K562 (cell line): ENCODE measurements at regions not wholly inside any gene's neighbourhood (a gene's known extent, or its start where the extent isn't known, plus 50 kb on each side); places are given as distances from the start of the nearest gene placed in this dataset.

Experiments used
- ATAC-seq: fragments of 200-7000 bp; cut with Tn5 transposase; 3 replicates; pipeline ENCODE4 v1.9.1; 2020; ENCODE audit warnings: moderate library complexity
- BruUV-seq: library from RNA; stranded (reverse); fragments of 400-500 nt; replicated peaks from 2 replicates; lab custom pipeline; 2021; lab: Mats Ljungman, UMichigan
- CTCF ChIA-PET: fragments of 300-600 bp; formaldehyde crosslinking; extraction: SDS; loops from one replicate; lab custom pipeline; 2021; ENCODE audit warnings: low intra/inter-chr PET ratio; lab: Yijun Ruan, JAX
- POLR2A ChIA-PET: fragments of 300-600, 350-650 bp; sonication (Branson Sonifier 250); formaldehyde crosslinking; extraction: SDS; loops from one replicate; lab custom pipeline; 2021; ENCODE audit warnings: antibody characterized with exemption, inconsistent platforms; lab: Yijun Ruan, JAX
- DNase-seq, 4 experiments: peaks; one replicate each; pipeline versions ENCODE4 v3.0.0 to v3.0.0-alpha.2; 2011 to 2018; ENCODE audit warnings: low spot score in 3 of 4, mixed read lengths in 3 of 4; ENCODE audit errors: extremely low read depth in 1 of 4
- FAIRE-seq: peaks from 2 replicates; lab custom pipeline; 2011; peaks lifted over from hg19 to GRCh38; lab: Jason Lieb, UNC
- H2AFZ ChIP-seq: 2 replicates; pipeline ENCODE4 v1.6.0; 2011; ENCODE audit warnings: low read depth, low read length, control low read depth, inconsistent platforms
- H3K27ac ChIP-seq: fragments of 200-600 bp; 3 replicates; pipeline ENCODE4 v1.8.0; 2011; ENCODE audit warnings: low read depth, mild to moderate bottlenecking, control low read depth, inconsistent platforms, low read length, moderate library complexity, mixed read lengths; ENCODE audit errors: extremely low read depth
- H3K27me3 ChIP-seq, 2 experiments: fragments of 300-600 bp in 1 of 2; 2 replicates in 1 of 2; 3 replicates in 1 of 2; pipeline versions ENCODE4 v1.6.0 to v1.8.0; 2011; ENCODE audit warnings: inconsistent platforms in 2 of 2, low read length in 2 of 2, mild to moderate bottlenecking in 1 of 2, mixed read lengths in 1 of 2, moderate library complexity in 1 of 2; ENCODE audit not compliant: control insufficient read depth in 2 of 2, insufficient read depth in 2 of 2
- H3K36me3 ChIP-seq: fragments of 300-600 bp; 3 replicates; pipeline ENCODE4 v1.8.0; 2011; ENCODE audit warnings: mild to moderate bottlenecking, low read length, inconsistent platforms; ENCODE audit not compliant: control insufficient read depth, insufficient read depth
- H3K4me1 ChIP-seq, 2 experiments: fragments of 200-600 bp in 1 of 2; replicated peaks in 1 of 2; 2 replicates in 1 of 2; 3 replicates in 1 of 2; pipeline versions ENCODE4 v1.5.1 to v1.8.0; 2011; ENCODE audit warnings: inconsistent platforms in 2 of 2, low read length in 2 of 2, mild to moderate bottlenecking in 1 of 2, mixed read lengths in 1 of 2, moderate library complexity in 1 of 2; ENCODE audit not compliant: control insufficient read depth in 2 of 2, insufficient read depth in 2 of 2
- H3K4me2 ChIP-seq: 2 replicates; pipeline ENCODE4 v1.6.1; 2011; ENCODE audit warnings: low read length, control low read depth, inconsistent platforms, mixed read lengths; ENCODE audit not compliant: insufficient read depth
- H3K4me3 ChIP-seq: fragments of 200-600 bp; sonication (generic), shearing (Covaris generic); 2 replicates; pipeline ENCODE4 v1.5.1; 2016; ENCODE audit warnings: control low read depth, inconsistent platforms
- H3K79me2 ChIP-seq: fragments of 200-600 bp; 3 replicates; pipeline ENCODE4 v1.8.0; 2011; ENCODE audit warnings: low read length, inconsistent platforms; ENCODE audit not compliant: control insufficient read depth, insufficient read depth
- H3K9ac ChIP-seq, 2 experiments: 2 replicates each; pipeline versions ENCODE4 v1.6.0 to v1.6.1; 2011; ENCODE audit warnings: low read depth in 2 of 2, low read length in 2 of 2, control low read depth in 1 of 2, inconsistent platforms in 1 of 2, mild to moderate bottlenecking in 1 of 2, mixed read lengths in 1 of 2; ENCODE audit not compliant: insufficient read depth in 1 of 2
- H3K9me1 ChIP-seq: one replicate; pipeline ENCODE4 v1.6.0; 2011; ENCODE audit warnings: inconsistent platforms, mild to moderate bottlenecking, low read length, moderate library complexity; ENCODE audit not compliant: control insufficient read depth, insufficient read depth
- H3K9me3 ChIP-seq: replicated peaks from 2 replicates; pipeline ENCODE4 v1.5.1; 2011; ENCODE audit warnings: low read depth, low read length, inconsistent platforms; ENCODE audit not compliant: control insufficient read depth, insufficient read depth
- H4K20me1 ChIP-seq: replicated peaks from 2 replicates; pipeline ENCODE4 v1.6.1; 2011; ENCODE audit warnings: low read length, inconsistent platforms, mixed read lengths; ENCODE audit not compliant: control insufficient read depth, insufficient read depth
- ARNT ChIP-seq, 2 experiments: fragments of 450-650 bp; IDR thresholded peaks; 2 replicates each; pipeline ENCODE4 v1.6.1; 2016; ENCODE audit warnings: mild to moderate bottlenecking in 1 of 2
- DIDO1 ChIP-seq: fragments of 450-650 bp; IDR thresholded peaks from 2 replicates; pipeline ENCODE4 v1.6.1; 2016; ENCODE audit warnings: low read depth, missing biosample characterization, missing genetic modification characterization
- NEUROD1 ChIP-seq: fragments of 150-350 bp; IDR thresholded peaks from 2 replicates; pipeline ENCODE4 v1.6.1; 2014; ENCODE audit warnings: borderline replicate concordance, low read length, low read depth; ENCODE audit not compliant: partially characterized antibody
- SIRT6 ChIP-seq: IDR thresholded peaks from one replicate; pipeline ENCODE4 v1.6.1; 2012; ENCODE audit warnings: low read depth, mild to moderate bottlenecking, control low read depth, inconsistent platforms, low read length, moderate library complexity
- WGBS: fragments of 100-300 bp; shearing (Covaris generic); methylation state at CpG from one replicate; pipeline ENCODE4 v1.1.6; 2016; ENCODE audit warnings: low coverage, mixed read lengths; ENCODE audit not compliant: insufficient coverage; ENCODE audit errors: missing lambda C conversion rate; 5-methylcytosine and 5-hydroxymethylcytosine counted together
- in situ Hi-C: fragments of 300-500 bp; cut with MboI; formaldehyde crosslinking; loops from 4 replicates; pipeline ENCODE4 v1.15.0; 2018; ENCODE audit warnings: inconsistent platforms, mixed read lengths
- intact Hi-C: fragments of 100-400 bp; cut with micrococcal nuclease; formaldehyde crosslinking; loops from 2 replicates; pipeline ENCODE4 v1.14.2; 2022

GRCh38 chr16:17926461-17926860 is 410.1 kb downstream of the NPIPA8 start:
- no peaks in the 10 kb centered on the region for H3K36me3 ChIP-seq
- POLR2A ChIA-PET: no interaction called here
- no peak for FAIRE-seq
- in situ Hi-C loops: no loop called here
- no peak for TF ChIP-seq SIRT6
- TF ChIP-seq, all 486 proteins: peak for 0
- intact Hi-C loops: no loop called here
- Histone ChIP-seq H3K4me2 (no peak overlapping the region), H3K9me3 (no peaks in the 10 kb centered on the region), H3K9ac (no peak overlapping the region), H4K20me1 (no peaks in the 10 kb centered on the region), H3K4me3 (no peak overlapping the region), H2AFZ (no peak overlapping the region), H3K4me1 (no peaks in the 10 kb centered on the region), H3K9me1 (no peaks in the 10 kb centered on the region), H3K79me2 (no peaks in the 10 kb centered on the region), H3K27ac (no peak overlapping the region), H3K27me3 (no peaks in the 10 kb centered on the region)
- no TSS peak for BruUV-seq
- ATAC-seq (no peak), DNase-seq (no peak)
- CTCF ChIA-PET: no interaction called here
- 26% methylated on average over 5 of the region's 5 CpGs for WGBS

- WGBS: 17% methylated on average over 6 of the region's 6 CpGs
- BruUV-seq: no TSS peak
- FAIRE-seq: no peak
Measured at GRCh38 chr16:17925761-17926160, 410.8 kb downstream of the NPIPA8 start.

More at GRCh38 chr16:17925761-17926160, 410.8 kb downstream of the NPIPA8 start:
- ATAC-seq: no peak
- Histone ChIP-seq H3K27ac (no peak overlapping the region), H3K9me3 (no peaks in the 10 kb centered on the region), H3K27me3 (no peaks in the 10 kb centered on the region), H3K36me3 (no peaks in the 10 kb centered on the region), H3K4me3 (no peak overlapping the region), H3K79me2 (no peaks in the 10 kb centered on the region), H3K4me1 (no peaks in the 10 kb centered on the region), H3K9ac (no peak overlapping the region), H3K9me1 (no peaks in the 10 kb centered on the region), H4K20me1 (no peaks in the 10 kb centered on the region), H3K4me2 (no peak overlapping the region), H2AFZ (no peak overlapping the region)
- POLR2A ChIA-PET: interaction anchor here (0.6 kb wide), 1 partner anchor 865 kb away, joined by 4 read pairs; the partner anchor contains the start of gene RPS15A
- in situ Hi-C loops: no loop called here
- TF ChIP-seq DIDO1 (tag) (no peak), ARNT (IDR thresholded peaks at IDR 0.05) (no peak), NEUROD1 (no peak)
- intact Hi-C loops: no loop called here
- DNase-seq: no peak
- CTCF ChIA-PET: no interaction called here
